Upper lobe of left lung (tissue), 4 donors: ENCODE measurements at regions not wholly inside any gene's neighbourhood (a gene's known extent, or its start where the extent isn't known, plus 50 kb on each side); places are given as distances from the start of the nearest gene placed in this dataset.

Source experiments
- POLR2AphosphoS5 ChIP-seq, 2 donors: sonication (generic); formaldehyde crosslinking; IDR thresholded peaks; one replicate each; pipeline ENCODE4 v1.5.1; 2017; ENCODE audit warnings: antibody characterized with exemption in 2 of 2
- TF ChIP-seq, protein P1 (sequence below), 6 experiments: fragments of 450-650 bp in 4 of 6; fragments of 200-600 bp in 2 of 6; sonication (generic) in 2 of 6; IDR thresholded peaks; one replicate each; pipeline ENCODE4 v1.5.1; 2016 to 2019; ENCODE audit warnings: antibody characterized with exemption in 6 of 6

GRCh38 chr11:103636232-103636631 is 400.2 kb upstream of the DDI1 start:
- TF ChIP-seq, protein P1, sequence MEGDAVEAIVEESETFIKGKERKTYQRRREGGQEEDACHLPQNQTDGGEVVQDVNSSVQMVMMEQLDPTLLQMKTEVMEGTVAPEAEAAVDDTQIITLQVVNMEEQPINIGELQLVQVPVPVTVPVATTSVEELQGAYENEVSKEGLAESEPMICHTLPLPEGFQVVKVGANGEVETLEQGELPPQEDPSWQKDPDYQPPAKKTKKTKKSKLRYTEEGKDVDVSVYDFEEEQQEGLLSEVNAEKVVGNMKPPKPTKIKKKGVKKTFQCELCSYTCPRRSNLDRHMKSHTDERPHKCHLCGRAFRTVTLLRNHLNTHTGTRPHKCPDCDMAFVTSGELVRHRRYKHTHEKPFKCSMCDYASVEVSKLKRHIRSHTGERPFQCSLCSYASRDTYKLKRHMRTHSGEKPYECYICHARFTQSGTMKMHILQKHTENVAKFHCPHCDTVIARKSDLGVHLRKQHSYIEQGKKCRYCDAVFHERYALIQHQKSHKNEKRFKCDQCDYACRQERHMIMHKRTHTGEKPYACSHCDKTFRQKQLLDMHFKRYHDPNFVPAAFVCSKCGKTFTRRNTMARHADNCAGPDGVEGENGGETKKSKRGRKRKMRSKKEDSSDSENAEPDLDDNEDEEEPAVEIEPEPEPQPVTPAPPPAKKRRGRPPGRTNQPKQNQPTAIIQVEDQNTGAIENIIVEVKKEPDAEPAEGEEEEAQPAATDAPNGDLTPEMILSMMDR (IDR thresholded peaks at IDR 0.05) = no peak
- no peak for TF ChIP-seq POLR2AphosphoS5 (IDR thresholded peaks at IDR 0.05)
